Upper lobe of left lung (tissue), 4 donors: ENCODE measurements at regions not wholly inside any gene's neighbourhood (a gene's known extent, or its start where the extent isn't known, plus 50 kb on each side); places are given as distances from the start of the nearest gene placed in this dataset.

ENCODE experiments used
- CTCF ChIP-seq, 6 experiments: fragments of 450-650 bp in 4 of 6; fragments of 200-600 bp in 2 of 6; sonication (generic) in 2 of 6; IDR thresholded peaks; one replicate each; pipeline ENCODE4 v1.5.1; 2016 to 2019; ENCODE audit warnings: antibody characterized with exemption in 6 of 6
- EP300 ChIP-seq, 4 donors: sonication (generic); formaldehyde crosslinking; IDR thresholded peaks; one replicate each; pipeline ENCODE4 v1.5.1; 2017; ENCODE audit warnings: antibody characterized with exemption in 4 of 4, control low read depth in 2 of 4
- POLR2A ChIP-seq, 4 donors: fragments of 450-650 bp; IDR thresholded peaks; one replicate each; pipeline ENCODE4 v1.5.1; 2016 to 2017; ENCODE audit warnings: antibody characterized with exemption in 4 of 4, mild to moderate bottlenecking in 2 of 4

- TF ChIP-seq CTCF (IDR thresholded peaks at IDR 0.05) (no peak), POLR2A (IDR thresholded peaks at IDR 0.05) (no peak), EP300 (IDR thresholded peaks at IDR 0.05) (no peak)
These were observed 121.2 kb downstream of the FOXB1 start for GRCh38 chr15:60125334-60125733.
